GM12891 (cell line): ENCODE measurements at regions not wholly inside any gene's neighbourhood (a gene's known extent, or its start where the extent isn't known, plus 50 kb on each side); places are given as distances from the start of the nearest gene placed in this dataset.

Source experiments
- PAX5 ChIP-seq: IDR thresholded peaks from 2 replicates; pipeline ENCODE4 v1.6.1; 2011; ENCODE audit warnings: low read length, moderate library complexity, mild to moderate bottlenecking; ENCODE audit not compliant: insufficient read depth, severe bottlenecking
- POLR2A ChIP-seq: IDR thresholded peaks from 2 replicates; pipeline ENCODE4 v1.6.1; 2011; ENCODE audit warnings: low read depth, low read length, control low read depth
- POLR2AphosphoS5 ChIP-seq: IDR thresholded peaks from 2 replicates; pipeline ENCODE4 v1.6.1; 2011; ENCODE audit warnings: low read depth, low read length, control low read depth
- POU2F2 ChIP-seq: IDR thresholded peaks from 2 replicates; pipeline ENCODE4 v1.6.1; 2011; ENCODE audit warnings: low read depth, mild to moderate bottlenecking, control low read depth, low read length, moderate library complexity
- SPI1 ChIP-seq: IDR thresholded peaks from 2 replicates; pipeline ENCODE4 v1.6.1; 2011; ENCODE audit warnings: low read depth, low read length, control low read depth
- TAF1 ChIP-seq: IDR thresholded peaks from 2 replicates; pipeline ENCODE4 v1.6.1; 2011; ENCODE audit warnings: low read depth, low read length, control low read depth

DNA sequence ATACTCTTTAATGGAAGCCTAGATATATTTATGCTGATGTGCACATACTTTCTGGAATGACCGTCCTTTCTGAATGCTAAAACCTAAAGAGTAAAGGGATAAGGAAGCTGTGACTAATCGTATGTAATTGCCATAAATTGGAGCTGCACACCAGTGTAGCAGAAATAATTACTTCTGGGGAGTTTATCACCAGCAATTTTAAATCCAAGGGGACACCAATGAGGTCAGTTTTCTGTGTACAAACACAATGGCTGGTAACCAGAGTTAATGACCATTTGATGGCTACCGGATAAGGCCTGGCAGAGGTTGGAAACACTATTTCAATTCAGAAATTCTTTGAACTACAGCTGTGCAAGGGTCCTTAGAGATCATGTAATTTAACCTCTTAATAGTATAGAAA lies 670.1 kb downstream of the REEP3 start:
- TF ChIP-seq POLR2A (no peak), PAX5 (no peak), POLR2AphosphoS5 (no peak), SPI1 (no peak), TAF1 (no peak), POU2F2 (no peak)
